Testis (tissue), 2 donors: ENCODE measurements at regions not wholly inside any gene's neighbourhood (a gene's known extent, or its start where the extent isn't known, plus 50 kb on each side); places are given as distances from the start of the nearest gene placed in this dataset.

ENCODE experiments used
- POLR2A ChIP-seq: fragments of 450-650 bp; IDR thresholded peaks from one replicate; pipeline ENCODE4 v1.6.1; 2017; ENCODE audit warnings: antibody characterized with exemption, mild to moderate bottlenecking, moderate library complexity
- TF ChIP-seq, protein P1 (sequence below), 3 experiments: fragments of 450-650 bp in 2 of 3; fragments of 200-600 bp in 1 of 3; sonication (generic) in 1 of 3; IDR thresholded peaks; one replicate each; pipeline ENCODE4 v1.5.1; 2016 to 2019; ENCODE audit warnings: antibody characterized with exemption in 3 of 3, mild to moderate bottlenecking in 2 of 3, moderate library complexity in 1 of 3

DNA sequence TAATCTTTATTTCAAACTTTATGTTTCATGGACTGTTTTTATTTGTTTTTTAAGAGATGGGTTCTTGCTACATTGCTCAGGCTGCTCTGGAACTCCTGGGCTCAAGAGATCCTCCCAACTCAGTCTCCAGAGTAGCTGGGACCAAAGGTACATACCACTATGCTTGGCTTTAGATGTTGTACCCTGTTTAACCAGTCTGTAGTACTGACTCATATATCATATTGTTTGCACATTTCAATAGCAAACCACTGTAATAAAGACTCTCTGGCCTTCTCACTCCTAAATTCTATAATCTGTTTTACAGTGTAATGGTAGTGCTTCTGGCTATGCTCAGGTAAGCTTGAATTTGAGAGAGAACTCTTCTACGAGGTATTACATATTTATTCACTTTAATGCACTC, 413.6 kb upstream of the PCDH15 start:
- TF ChIP-seq, protein P1, sequence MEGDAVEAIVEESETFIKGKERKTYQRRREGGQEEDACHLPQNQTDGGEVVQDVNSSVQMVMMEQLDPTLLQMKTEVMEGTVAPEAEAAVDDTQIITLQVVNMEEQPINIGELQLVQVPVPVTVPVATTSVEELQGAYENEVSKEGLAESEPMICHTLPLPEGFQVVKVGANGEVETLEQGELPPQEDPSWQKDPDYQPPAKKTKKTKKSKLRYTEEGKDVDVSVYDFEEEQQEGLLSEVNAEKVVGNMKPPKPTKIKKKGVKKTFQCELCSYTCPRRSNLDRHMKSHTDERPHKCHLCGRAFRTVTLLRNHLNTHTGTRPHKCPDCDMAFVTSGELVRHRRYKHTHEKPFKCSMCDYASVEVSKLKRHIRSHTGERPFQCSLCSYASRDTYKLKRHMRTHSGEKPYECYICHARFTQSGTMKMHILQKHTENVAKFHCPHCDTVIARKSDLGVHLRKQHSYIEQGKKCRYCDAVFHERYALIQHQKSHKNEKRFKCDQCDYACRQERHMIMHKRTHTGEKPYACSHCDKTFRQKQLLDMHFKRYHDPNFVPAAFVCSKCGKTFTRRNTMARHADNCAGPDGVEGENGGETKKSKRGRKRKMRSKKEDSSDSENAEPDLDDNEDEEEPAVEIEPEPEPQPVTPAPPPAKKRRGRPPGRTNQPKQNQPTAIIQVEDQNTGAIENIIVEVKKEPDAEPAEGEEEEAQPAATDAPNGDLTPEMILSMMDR (IDR thresholded peaks at IDR 0.05) = no peak
- no peak for TF ChIP-seq POLR2A
